VCaP (cell line): ENCODE measurements at regions not wholly inside any gene's neighbourhood (a gene's known extent, or its start where the extent isn't known, plus 50 kb on each side); places are given as distances from the start of the nearest gene placed in this dataset.

Experiments
- H3K27ac ChIP-seq: fragments of 450-650 bp; 2 replicates; pipeline ENCODE4 v1.5.1; 2017
- CTCF ChIP-seq: fragments of 450-650 bp; conservative IDR thresholded peaks from 2 replicates; pipeline ENCODE4 v1.5.1; 2017; ENCODE audit warnings: mild to moderate bottlenecking, moderate library complexity

GRCh38 chr13:78743973-78744372, 85.0 kb upstream of the OBI1 start:
- TF ChIP-seq CTCF: no peak
- H3K27ac ChIP-seq: no peak overlapping the region

- TF ChIP-seq CTCF: no peak
- H3K27ac ChIP-seq: no peak overlapping the region
Observed at GRCh38 chr13:78742659-78743058, 83.7 kb upstream of the OBI1 start.

- no peak for TF ChIP-seq CTCF
- H3K27ac ChIP-seq: no peak overlapping the region
Observed at GRCh38 chr13:78736142-78736541, 77.2 kb upstream of the OBI1 start.

- H3K27ac ChIP-seq: no peak overlapping the region
Observed at GRCh38 chr13:78732445-78733017, 73.6 kb upstream of the OBI1 start.

GRCh38 chr13:78722700-78723099, 63.7 kb upstream of the OBI1 start:
- TF ChIP-seq CTCF: no peak
- H3K27ac ChIP-seq: no peak overlapping the region

More at GRCh38 chr13:78732445-78733017, 73.6 kb upstream of the OBI1 start:
- TF ChIP-seq CTCF: no peak

- TF ChIP-seq CTCF: no peak
- no peak overlapping the region for H3K27ac ChIP-seq
Observed at GRCh38 chr13:78719367-78719766, 60.4 kb upstream of the OBI1 start.

- TF ChIP-seq CTCF: no peak
- no peak overlapping the region for H3K27ac ChIP-seq
Observed at GRCh38 chr13:78714717-78715116, 55.8 kb upstream of the OBI1 start.
